ENCODE measurements at regions not wholly inside any gene's neighbourhood (a gene's known extent, or its start where the extent isn't known, plus 50 kb on each side); places are given as distances from the start of the nearest gene placed in this dataset.

DNA sequence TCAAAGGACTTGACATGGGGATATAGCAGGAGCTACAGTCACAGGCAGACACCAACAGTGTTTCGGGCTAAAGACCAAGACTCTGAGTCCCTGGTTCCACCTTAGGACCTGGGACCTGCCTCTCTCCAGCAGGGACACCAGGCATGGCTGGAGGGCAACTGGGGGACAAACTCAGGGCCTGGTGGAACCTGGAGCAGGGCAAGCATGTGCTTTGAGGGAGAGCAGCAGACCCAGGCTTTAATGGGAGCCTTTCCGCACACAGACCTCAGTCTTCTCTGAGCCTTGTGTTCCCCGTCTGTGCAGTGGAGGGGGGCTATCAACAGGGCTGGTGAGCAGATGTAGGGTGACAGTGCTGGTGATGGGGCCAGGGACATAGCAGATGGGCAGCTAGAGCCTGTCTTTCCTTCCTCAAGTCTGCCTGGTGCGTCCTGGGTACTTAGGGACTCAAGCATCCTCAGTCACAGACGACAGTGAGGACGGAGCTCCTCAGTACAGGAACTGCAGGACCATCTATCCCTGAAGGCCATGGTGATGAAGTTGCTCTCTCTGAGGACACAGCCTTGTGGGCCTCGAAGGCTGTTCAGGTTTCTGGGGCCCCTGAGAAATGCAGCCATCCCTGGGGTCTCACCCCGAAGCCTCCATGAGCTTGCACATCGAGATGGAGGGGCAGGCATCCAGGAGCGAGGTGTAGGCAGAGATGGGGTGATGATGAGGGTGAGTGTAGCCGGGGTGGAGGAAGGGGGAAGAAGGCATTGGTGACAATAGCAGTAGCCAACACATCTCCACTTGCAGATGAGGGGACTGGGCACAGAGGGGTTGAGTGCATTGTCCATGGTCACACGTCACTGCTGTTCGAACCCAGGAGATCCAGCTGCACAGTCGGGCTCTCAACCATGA lies 593.4 kb downstream of the PTPRU start:
- H3K27ac ChIP-seq: no peak overlapping the region
- H3K9me3 ChIP-seq (ENCODE audit: severe bottlenecking): no peaks in the 10 kb centered on the region
- H3K36me3 ChIP-seq: no peaks in the 10 kb centered on the region
- H3K4me3 ChIP-seq (ENCODE audit: low read depth, low read length): no peak overlapping the region
- no peak for TF ChIP-seq CTCF (IDR thresholded peaks at IDR 0.05; ENCODE audit: low read depth, low read length)
- no peaks in the 10 kb centered on the region for H3K27me3 ChIP-seq (ENCODE audit: insufficient read depth, low read depth, severe bottlenecking)
- no peak for DNase-seq

DNA sequence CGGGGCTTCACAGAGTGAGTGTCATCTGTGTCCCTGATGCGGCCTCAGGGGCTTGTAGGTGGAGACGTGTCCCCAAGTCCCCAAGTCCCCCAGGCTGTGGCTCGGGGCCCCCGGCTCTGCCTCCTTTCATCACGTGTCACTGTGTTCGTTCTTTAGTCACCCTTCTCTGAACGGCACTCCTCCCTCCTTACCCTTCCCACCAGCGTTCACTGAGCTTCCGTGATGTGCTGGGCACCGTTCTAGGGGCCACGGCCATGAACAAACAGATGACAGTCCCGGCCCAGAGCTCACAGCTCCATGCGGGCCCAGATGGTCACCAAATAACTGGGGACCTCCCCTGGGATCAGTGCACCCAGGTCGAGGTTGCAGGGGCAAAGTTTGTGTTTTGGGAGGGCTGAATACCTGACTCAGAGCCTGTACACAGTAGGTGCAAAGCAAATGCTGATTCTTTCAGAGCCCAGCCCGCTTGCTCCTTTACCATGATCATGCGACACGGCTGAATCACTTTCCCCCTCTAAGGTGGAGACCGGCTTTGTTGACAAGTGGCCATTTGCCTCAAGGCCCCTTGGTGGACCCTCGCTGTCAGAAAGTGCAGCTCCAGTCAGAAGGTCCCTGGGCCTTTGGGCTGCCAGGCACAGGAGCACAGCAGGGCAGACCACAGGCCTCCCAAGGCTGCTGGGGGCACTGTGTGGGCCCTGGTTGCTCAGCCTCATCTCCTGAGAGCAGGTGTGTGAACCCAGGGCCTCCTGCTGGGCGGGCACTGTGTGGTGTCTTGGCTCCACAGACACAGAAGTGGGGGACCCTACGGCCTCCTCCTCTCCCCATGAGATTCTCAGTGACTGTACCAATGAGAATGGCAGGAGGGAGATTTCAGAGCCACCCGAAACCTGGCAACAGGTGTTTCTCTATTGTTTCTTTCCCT lies 592.5 kb downstream of the PTPRU start:
- no peak overlapping the region for H3K4me3 ChIP-seq (ENCODE audit: low read depth, low read length)
- no peak for TF ChIP-seq CTCF (IDR thresholded peaks at IDR 0.05; ENCODE audit: low read depth, low read length)
- H3K27ac ChIP-seq: no peak overlapping the region
- H3K36me3 ChIP-seq: no peaks in the 10 kb centered on the region
- H3K9me3 ChIP-seq (ENCODE audit: severe bottlenecking): no peaks in the 10 kb centered on the region
- DNase-seq: no peak
- H3K27me3 ChIP-seq (ENCODE audit: insufficient read depth, low read depth, severe bottlenecking): no peaks in the 10 kb centered on the region

DNA sequence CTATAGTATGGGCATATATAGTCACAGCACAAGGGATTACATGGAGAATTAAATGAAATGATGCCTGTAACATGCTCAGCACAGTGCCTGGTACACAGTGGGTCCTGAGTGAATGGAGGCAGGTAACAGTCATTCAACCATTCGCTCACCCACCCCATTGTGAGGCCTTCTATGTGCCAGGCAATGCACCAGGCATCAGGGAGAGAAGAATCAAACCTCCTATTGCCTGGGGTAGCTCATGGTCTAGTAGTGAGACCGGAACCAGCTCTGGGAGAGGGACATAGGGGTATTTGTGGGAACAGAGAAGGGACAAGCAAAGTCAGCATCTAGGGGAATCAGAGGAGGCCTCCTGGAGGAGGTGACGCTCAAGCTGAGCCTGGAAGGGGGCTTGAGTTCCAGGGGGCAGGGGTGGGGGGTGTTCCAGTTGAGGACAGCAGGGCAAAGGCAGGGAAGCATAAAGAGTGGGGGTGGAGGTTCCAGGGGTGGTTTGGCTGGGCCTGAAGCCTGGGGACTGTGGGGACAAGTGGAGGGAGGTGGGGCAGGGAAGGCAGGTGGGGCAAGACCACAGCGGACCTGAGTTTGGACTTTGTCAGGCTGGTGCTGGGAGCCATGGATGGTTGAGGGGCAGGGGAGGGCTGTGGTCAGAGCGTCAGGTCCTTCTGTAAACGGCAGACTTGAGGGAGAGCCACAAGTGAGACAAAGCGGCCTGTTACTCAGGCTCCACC lies 591.6 kb downstream of the PTPRU start:
- TF ChIP-seq CTCF (IDR thresholded peaks at IDR 0.05; ENCODE audit: low read depth, low read length): no peak
- H3K27ac ChIP-seq: no peak overlapping the region
- no peak for DNase-seq
- H3K27me3 ChIP-seq (ENCODE audit: insufficient read depth, low read depth, severe bottlenecking): no peaks in the 10 kb centered on the region
- no peak overlapping the region for H3K4me3 ChIP-seq (ENCODE audit: low read depth, low read length)
- no peaks in the 10 kb centered on the region for H3K36me3 ChIP-seq
- no peaks in the 10 kb centered on the region for H3K9me3 ChIP-seq (ENCODE audit: severe bottlenecking)

GRCh38 chr1:29827237-29827750 lies 591.0 kb downstream of the PTPRU start:
- H3K4me3 ChIP-seq (ENCODE audit: low read depth, low read length): no peak overlapping the region
- H3K27me3 ChIP-seq (ENCODE audit: insufficient read depth, low read depth, severe bottlenecking): no peaks in the 10 kb centered on the region
- no peaks in the 10 kb centered on the region for H3K36me3 ChIP-seq
- TF ChIP-seq CTCF (IDR thresholded peaks at IDR 0.05; ENCODE audit: low read depth, low read length): no peak
- H3K9me3 ChIP-seq (ENCODE audit: severe bottlenecking): no peaks in the 10 kb centered on the region
- no peak overlapping the region for H3K27ac ChIP-seq
- DNase-seq: no peak

DNA sequence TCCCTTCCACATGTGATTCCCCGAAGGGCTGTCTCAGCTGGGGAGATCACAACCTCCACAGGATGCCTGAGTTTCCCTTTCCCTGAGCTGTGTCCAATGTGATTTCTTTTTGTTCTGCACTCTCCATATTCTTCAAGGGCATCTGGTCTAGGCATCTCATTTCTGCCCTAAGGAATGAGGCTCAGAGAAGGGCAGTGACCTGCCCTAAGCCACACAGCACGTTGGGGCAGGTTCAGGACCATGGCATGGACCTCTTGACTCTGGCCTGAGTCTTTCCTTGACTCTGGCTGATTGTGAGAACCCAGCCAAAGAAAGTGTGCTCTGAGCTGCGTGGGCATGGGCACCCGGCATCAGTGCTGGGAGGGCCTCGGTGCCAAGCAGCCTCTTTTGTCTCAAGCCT lies 590.3 kb downstream of the PTPRU start:
- no peaks in the 10 kb centered on the region for H3K36me3 ChIP-seq
- H3K9me3 ChIP-seq (ENCODE audit: severe bottlenecking): no peaks in the 10 kb centered on the region
- no peak for TF ChIP-seq CTCF (IDR thresholded peaks at IDR 0.05; ENCODE audit: low read depth, low read length)
- no peak overlapping the region for H3K27ac ChIP-seq
- DNase-seq: no peak
- no peaks in the 10 kb centered on the region for H3K27me3 ChIP-seq (ENCODE audit: insufficient read depth, low read depth, severe bottlenecking)
- no peak overlapping the region for H3K4me3 ChIP-seq (ENCODE audit: low read depth, low read length)
